ENCODE measurements at regions not wholly inside any gene's neighbourhood (a gene's known extent, or its start where the extent isn't known, plus 50 kb on each side); places are given as distances from the start of the nearest gene placed in this dataset.

DNA sequence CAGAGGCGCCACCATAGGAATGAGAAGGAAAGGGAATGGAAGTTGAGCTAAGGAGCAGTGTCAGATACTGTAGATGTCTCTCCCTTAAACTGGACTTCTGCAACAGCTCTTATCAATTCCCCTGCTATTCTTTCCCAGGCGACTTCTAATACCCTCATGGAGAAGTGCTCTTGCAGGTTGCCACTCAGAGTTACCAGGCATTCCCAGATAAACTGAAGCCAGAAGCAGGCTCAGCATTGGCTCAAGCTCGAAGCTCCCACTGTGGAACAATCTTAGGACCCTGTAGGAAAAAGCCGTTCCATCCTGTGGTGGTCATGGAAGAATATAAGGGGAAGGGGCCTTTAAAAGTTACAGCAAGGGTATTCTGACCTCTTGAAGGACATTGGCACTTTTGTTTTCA is 208.7 kb upstream of the PLET1 start:
- H3K36me3 ChIP-seq = no peaks in the 10 kb centered on the region
- no peaks in the 10 kb centered on the region for H3K9me3 ChIP-seq
- no peak for DNase-seq
- no peak overlapping the region for H3K4me3 ChIP-seq
- H3K27me3 ChIP-seq = no peaks in the 10 kb centered on the region

DNA sequence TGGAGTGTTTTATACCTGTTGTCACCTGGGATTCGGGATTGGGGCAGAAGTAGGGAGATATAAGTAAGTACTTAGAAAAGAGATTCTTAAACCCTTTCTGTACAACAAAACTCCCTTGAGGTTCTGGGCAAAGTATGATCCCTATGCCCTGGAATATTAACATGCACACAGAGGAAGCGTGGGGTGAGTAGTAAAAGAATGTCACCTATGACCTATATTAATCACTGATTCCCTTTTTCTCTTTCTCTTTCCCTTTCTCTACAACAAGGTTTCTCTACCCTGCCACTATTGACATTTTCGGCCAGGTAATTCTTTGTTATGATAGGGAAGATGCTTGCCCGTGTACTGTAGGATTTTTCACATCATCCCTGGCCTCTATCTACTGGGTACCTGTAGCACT is 209.7 kb upstream of the PLET1 start:
- DNase-seq = no peak
- Histone ChIP-seq H3K9me3 (no peaks in the 10 kb centered on the region), H3K27me3 (no peaks in the 10 kb centered on the region), H3K36me3 (no peaks in the 10 kb centered on the region), H3K4me3 (no peak overlapping the region)

DNA sequence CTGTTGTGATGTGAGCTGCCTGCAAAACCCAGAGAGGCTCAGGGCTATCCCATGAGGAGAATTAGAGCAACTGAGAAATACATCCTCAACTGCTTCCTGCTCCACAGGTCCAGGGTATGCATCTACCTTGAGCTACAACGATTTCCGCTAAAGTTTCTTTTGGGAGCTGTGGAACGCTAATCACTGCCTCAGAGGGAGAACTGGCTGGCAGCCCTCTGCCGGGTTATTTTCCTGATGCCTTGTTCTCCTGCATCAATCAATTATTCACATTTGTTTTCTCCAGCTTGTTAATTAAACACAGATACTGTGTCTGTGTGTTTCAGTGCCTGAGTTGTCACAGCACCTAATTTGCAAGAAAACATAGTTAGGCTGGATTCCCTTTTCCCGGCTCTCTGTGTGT is 211.1 kb upstream of the PLET1 start:
- Histone ChIP-seq H3K9me3 (no peaks in the 10 kb centered on the region), H3K27me3 (no peaks in the 10 kb centered on the region), H3K4me3 (no peak overlapping the region), H3K36me3 (no peaks in the 10 kb centered on the region)
- no peak for DNase-seq

DNA sequence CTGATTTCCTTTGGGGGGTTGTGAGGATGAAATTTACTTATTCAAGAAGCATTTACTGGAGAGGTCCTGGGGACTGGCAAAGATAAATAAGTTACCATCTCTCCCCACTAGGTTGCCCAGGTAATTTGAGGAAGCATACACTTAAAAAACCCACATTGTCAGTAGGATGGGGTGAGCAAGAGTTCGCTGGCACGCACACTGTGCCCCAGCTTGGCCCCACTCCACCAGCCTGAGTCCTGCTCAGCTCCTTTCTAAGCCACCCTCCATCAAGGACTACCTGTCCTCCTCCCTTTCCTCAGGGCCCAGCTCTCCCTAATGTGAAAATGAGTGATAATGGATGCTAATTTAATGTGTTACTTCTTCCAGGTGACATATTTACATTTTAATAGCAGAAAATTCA is 216.5 kb upstream of the PLET1 start:
- Histone ChIP-seq H3K4me3 (no peak overlapping the region), H3K36me3 (no peaks in the 10 kb centered on the region), H3K9me3 (no peaks in the 10 kb centered on the region), H3K27me3 (no peaks in the 10 kb centered on the region)
- DNase-seq = no peak

DNA sequence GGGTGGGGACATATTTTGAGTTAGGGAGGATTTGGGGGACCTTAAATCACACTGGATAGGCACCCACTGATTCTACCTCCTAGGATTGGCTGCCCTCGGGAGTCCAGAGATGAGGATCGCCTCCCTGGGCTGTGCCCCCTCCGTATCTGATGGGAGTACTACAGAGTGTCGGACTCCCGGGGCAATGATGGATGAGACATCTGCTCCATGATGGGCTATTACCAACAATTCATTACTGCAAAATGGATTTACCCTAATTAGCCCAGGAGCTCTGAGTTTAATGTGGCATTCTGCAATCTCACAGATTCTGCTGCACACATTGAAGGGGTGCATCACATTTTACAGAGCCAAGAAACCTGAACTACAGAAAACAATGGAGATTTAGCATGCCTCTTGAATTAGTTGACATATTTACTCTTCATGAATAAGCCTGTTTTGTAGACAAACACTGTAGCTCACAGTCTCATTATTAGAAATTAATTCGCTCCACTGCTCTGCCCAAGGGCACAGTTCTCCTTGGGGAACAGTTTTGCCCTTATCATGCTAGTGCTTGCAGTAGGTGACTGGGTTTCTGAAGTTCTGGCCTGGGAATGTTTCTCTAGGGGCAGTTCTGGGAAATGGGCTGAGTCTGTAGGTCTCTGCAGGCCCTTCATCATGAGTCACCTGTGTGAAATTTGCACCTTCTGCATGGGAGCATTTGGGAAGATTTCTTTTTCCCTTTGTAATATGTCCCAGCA is 217.1 kb upstream of the PLET1 start:
- no peak overlapping the region for H3K4me3 ChIP-seq
- no peak for DNase-seq
- no peaks in the 10 kb centered on the region for H3K36me3 ChIP-seq
- no peaks in the 10 kb centered on the region for H3K9me3 ChIP-seq
- H3K27me3 ChIP-seq = no peaks in the 10 kb centered on the region

DNA sequence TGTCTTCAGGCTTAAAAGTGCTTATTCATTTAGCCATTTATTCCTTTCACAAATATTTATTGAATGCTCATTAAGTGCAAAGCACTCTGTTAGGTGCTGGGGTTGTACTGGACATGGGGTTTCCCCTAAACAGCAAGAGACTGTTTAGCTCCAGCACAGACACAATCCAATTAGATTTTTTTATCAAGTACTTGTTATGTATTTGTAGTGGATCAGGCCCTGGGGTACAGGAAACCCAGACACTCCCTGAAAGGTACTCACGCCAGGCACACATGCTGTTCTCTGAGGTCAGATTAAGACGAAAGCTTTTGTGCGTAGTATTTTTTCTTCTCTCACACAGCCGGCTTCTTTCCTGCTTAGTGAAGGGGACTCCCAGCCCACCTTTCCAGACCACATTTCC is 218.1 kb upstream of the PLET1 start:
- DNase-seq = no peak
- no peak overlapping the region for H3K4me3 ChIP-seq
- H3K36me3 ChIP-seq = no peaks in the 10 kb centered on the region
- no peaks in the 10 kb centered on the region for H3K9me3 ChIP-seq
- H3K27me3 ChIP-seq = no peaks in the 10 kb centered on the region

DNA sequence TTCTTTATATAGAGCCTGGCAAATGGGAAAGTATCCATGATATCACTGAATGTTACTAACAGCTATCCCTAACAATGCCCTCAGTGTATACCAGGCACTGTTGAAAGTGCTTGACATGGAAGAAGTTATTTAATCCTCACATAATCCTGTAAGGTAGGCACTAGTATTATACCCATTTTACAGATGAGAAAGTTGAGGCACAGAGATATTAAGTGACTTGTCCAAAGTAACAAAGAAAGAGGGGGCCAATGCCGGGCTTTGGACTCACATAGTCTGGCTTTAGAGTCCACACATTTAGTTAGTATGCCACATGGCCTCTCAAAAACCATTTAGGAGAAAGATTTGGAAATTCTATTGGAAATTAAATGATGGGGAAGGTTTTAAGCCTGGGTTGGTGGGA is 220.8 kb upstream of the PLET1 start:
- Histone ChIP-seq H3K27me3 (no peaks in the 10 kb centered on the region), H3K9me3 (no peaks in the 10 kb centered on the region), H3K36me3 (no peaks in the 10 kb centered on the region), H3K4me3 (no peak overlapping the region)
- DNase-seq = no peak

DNA sequence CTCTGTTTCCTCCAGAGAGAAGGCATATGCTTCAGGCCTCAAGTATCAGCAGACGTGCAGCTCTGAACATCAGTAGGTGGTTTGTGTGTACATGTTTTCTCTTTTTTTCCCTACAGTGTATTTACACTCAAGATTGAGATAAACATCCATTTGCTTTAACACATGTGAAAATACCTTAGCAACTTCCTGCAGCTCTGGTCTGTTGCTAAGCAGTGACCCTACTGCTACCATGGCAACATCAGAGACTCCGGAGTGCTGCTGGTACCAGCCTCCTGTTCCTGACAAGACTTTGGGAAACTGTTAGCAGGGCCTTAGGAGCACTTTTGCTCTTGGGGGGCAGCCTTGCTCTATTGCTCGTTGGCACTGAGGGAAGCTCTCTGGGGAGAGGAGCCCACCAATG is 221.2 kb upstream of the PLET1 start:
- Histone ChIP-seq H3K27me3 (no peaks in the 10 kb centered on the region), H3K36me3 (no peaks in the 10 kb centered on the region), H3K4me3 (no peak overlapping the region), H3K9me3 (no peaks in the 10 kb centered on the region)
- no peak for DNase-seq

DNA sequence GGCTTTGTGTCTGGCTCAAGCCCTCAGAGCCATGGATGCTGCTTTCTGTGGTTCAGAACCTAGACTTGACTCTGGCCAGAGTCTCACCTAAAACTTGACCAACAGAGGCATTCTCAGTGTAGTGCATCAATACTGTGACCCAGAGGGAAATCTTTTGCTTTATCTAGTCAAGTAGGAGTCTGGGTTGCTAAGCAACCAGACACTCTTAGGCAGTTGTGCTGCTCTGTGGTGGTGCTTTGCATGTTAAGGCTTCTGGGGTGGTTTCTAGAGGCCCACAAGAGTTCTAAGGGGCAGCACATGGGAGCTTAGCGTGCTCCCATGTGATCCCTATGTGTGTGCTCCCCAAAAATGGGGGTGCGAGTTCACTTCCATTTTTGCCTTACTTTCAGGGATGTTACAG is 224.6 kb upstream of the PLET1 start:
- Histone ChIP-seq H3K9me3 (no peaks in the 10 kb centered on the region), H3K27me3 (no peaks in the 10 kb centered on the region), H3K36me3 (no peaks in the 10 kb centered on the region), H3K4me3 (no peak overlapping the region)
- no peak for DNase-seq

DNA sequence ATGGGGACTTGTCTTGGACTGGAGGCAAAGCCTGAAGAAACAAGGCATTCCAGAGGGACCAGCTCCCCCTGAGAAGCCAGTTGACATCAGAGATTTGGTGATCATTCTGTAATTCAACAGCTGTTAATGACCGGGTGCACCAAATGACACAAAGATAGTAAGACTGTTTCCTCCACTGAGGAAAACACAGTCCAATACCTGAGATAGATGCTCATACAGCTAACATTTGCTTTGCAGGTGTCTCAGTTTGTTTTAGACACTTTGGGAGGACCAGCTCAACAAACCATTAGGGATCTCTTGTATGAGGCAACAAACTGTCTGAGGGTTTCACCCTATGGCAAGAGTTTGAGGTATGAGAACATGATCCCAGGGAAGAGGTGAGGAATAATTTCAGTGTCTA is 237.2 kb upstream of the PLET1 start:
- Histone ChIP-seq H3K4me3 (no peak overlapping the region), H3K9me3 (no peaks in the 10 kb centered on the region), H3K27me3 (no peaks in the 10 kb centered on the region), H3K36me3 (no peaks in the 10 kb centered on the region)
- DNase-seq = no peak

DNA sequence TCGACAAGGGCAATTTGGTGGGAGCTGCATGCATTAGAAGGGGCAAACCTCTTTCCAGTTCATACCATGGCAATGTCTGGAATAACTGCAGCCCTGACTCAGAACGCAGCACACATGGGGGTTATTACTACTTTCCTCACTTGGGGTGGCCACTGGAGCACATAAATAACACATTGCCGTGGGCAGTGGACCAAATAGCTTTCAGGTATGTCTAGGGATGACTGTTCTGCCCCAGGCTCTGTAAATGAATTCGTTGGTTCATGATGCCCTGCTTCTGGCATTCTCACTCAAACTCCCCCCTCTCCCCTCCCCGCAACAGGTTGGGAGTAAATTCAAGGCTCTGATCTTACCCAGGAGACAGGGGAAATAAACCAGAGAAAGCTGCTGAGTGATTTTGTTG is 238.0 kb upstream of the PLET1 start:
- no peaks in the 10 kb centered on the region for H3K36me3 ChIP-seq
- H3K9me3 ChIP-seq = no peaks in the 10 kb centered on the region
- no peak for DNase-seq

DNA sequence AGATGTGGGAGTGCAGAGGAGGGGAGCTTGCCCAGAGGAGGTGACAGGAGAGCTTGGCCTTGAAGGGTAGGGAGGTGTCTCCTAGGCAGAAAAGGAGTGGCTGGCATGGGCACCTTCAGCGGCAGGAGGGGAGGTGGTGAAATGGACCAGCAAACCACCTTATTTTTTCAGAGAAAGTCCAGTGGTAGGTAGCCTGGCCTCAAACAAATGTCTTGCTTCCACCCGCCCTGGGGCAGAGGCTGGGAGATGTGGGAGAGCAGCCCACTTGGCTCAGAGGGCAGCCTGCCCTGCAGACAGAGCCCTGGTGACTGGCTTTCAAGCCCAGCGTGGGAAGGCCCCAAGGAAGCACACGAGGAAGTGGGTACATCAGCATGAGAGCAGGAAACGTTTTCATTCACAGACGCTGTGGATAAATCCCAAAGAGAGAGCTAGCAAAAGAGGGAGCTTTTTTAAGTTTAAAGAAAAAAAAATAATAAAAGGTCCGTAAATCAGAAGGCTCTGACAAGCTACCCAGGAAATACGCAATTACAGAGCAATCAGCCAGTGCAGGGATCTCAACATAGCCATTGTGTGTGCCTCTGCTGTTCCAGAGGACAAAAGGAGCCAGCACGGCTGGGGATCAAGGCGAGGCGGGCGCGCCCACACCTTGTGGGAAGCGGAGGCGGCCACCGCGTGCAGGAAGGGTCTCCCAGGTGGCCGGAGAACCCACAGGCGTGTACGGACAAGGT is 238.7 kb upstream of the PLET1 start:
- Histone ChIP-seq H3K36me3 (no peaks in the 10 kb centered on the region), H3K9me3 (no peaks in the 10 kb centered on the region), H3K4me3 (no peak overlapping the region), H3K27me3 (no peaks in the 10 kb centered on the region)
- DNase-seq = no peak

More for the DNA sequence above, 238.0 kb upstream of the PLET1 start:
- Histone ChIP-seq H3K4me3 (no peak overlapping the region), H3K27me3 (no peaks in the 10 kb centered on the region)

DNA sequence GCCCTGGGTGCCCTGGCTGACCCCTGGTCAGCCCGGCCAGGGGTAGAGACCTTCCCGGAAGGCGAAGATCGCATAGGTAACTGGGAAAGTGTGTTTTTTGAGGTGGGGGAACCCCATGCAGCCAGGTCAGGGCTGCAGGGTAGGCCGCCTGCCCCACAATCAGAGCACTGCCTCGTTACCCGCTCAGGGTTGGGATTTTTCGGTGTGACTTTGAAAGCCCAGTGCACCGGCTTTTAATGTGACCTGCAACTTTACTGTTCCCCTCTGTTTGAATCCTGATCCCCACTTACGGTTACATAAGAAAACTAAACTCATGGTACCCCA is 239.2 kb upstream of the PLET1 start:
- no peak overlapping the region for H3K4me3 ChIP-seq
- no peaks in the 10 kb centered on the region for H3K36me3 ChIP-seq
- no peaks in the 10 kb centered on the region for H3K27me3 ChIP-seq
- no peaks in the 10 kb centered on the region for H3K9me3 ChIP-seq
- DNase-seq = no peak

DNA sequence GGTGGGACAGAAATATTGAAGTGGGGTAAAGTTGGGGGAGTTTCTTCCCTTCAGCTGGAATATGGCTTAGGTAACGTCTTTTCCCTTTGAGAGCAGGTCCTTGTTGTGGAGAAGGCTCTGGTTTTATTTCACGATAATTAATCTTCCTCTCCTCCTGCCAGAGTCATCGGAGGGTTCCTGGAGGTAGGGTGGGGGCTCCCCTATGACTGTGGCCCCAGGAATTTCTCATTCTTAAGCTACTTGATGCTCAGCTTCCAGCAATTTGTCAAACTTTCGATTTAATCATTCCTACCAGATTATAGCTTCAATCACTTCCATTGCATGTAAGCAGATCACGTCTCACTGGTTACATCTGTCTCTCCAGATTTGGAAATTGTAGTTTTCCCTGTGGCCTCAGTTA is 242.8 kb upstream of the PLET1 start:
- no peak for DNase-seq
- Histone ChIP-seq H3K4me3 (no peak overlapping the region), H3K36me3 (no peaks in the 10 kb centered on the region), H3K27me3 (no peaks in the 10 kb centered on the region), H3K9me3 (no peaks in the 10 kb centered on the region)

DNA sequence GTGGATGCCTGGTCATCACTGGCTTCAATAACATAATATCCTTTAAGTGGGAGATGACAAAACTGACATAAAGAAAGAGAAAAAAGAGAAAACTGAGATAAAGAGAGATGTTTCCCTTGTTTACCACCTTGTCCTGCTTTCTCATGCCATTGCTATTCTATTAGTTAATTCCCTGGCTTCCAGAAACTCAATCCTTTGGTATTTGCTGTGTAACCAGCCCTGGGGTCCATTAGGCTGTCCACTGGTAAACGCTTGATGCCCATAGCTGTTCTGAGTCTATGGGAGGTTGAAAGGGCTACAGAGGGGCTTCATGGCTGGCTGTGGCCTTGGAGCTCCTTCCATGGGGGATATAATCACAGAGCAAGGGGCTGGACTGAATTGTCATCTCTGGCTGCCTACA is 243.4 kb upstream of the PLET1 start:
- Histone ChIP-seq H3K36me3 (no peaks in the 10 kb centered on the region), H3K9me3 (no peaks in the 10 kb centered on the region), H3K4me3 (no peak overlapping the region), H3K27me3 (no peaks in the 10 kb centered on the region)
- DNase-seq = no peak

DNA sequence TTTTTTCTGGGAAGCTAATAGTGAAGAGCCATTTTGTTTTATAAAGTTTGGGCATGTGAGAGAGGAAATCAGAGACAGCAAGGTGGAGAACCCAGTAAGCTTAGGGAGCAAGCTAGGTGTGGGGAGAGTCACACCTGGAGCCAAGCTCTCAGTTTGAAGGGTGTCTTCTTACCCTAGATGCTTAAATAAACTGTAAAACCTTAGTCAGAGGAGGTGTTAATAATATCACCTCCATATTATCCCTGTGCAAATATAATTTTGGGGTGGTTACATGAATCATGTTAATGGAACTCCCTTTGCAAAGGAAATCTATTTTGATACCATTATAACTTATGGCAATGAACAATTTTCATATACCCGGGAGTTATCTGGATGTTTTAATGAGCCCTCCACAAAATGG is 246.2 kb upstream of the PLET1 start:
- Histone ChIP-seq H3K36me3 (no peaks in the 10 kb centered on the region), H3K4me3 (no peak overlapping the region), H3K27me3 (no peaks in the 10 kb centered on the region), H3K9me3 (no peaks in the 10 kb centered on the region)
- no peak for DNase-seq

DNA sequence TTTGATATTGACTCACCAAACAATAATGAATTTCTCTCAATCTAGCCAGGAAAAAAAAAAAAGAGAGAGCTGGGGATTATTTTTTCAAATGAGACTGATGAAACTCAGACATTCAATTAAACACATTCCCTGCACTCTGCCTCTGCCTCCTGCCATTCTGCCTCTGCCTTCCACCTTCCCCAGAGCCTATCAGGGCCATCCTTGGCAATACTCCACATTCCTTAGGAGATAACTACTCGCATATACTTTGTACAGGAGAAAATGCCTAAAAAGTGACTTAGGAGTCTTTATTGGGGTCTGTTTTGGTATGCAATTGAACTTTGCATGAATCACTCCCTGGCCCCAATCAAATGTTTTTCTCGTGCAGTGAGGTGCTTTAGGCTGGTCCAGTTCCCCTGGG is 246.6 kb upstream of the PLET1 start:
- Histone ChIP-seq H3K27me3 (no peaks in the 10 kb centered on the region), H3K36me3 (no peaks in the 10 kb centered on the region), H3K4me3 (no peak overlapping the region), H3K9me3 (no peaks in the 10 kb centered on the region)
- no peak for DNase-seq

DNA sequence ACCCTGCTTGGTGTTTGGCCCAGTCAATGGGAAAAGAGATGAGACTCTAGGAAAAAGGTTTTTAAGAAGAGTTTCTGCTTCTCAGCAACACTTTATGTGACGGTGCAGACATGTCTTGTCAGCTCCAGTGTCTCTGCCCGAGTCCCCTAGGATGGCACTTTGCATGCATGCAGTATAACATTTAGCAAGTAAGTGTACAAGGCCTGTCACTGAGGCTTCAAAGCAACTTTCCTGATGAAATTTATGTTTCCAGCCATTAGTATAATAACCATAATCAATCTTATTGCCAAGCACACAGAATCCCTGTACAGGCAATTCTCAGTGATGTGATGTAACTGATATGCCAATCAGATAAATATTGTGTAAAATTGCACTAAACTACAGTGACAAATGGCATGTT is 248.1 kb upstream of the PLET1 start:
- Histone ChIP-seq H3K4me3 (no peak overlapping the region), H3K9me3 (no peaks in the 10 kb centered on the region), H3K27me3 (no peaks in the 10 kb centered on the region), H3K36me3 (no peaks in the 10 kb centered on the region)
- no peak for DNase-seq

Data from MG63 (cell line).